Esophagus muscularis mucosa (tissue), 4 donors: ENCODE measurements at regions not wholly inside any gene's neighbourhood (a gene's known extent, or its start where the extent isn't known, plus 50 kb on each side); places are given as distances from the start of the nearest gene placed in this dataset.

Source experiments
- DNase-seq: peaks from one replicate; pipeline ENCODE4 v3.0.0-alpha.2; 2017; ENCODE audit errors: extremely low spot score
- H3K27ac ChIP-seq, 4 donors: fragments of 200-600 bp; sonication (generic); replicated peaks in 1 of 4; 1 replicate in 3 of 4; 2 replicates in 1 of 4; pipeline ENCODE4 v1.5.1; 2016 to 2019; ENCODE audit warnings: mild to moderate bottlenecking in 1 of 4
- H3K27me3 ChIP-seq, 4 donors: fragments of 200-600 bp; sonication (generic); one replicate each; pipeline versions ENCODE4 v1.5.1 to v1.6.0; 2016 to 2019
- H3K36me3 ChIP-seq, 4 donors: fragments of 200-600 bp; sonication (generic); one replicate each; pipeline ENCODE4 v1.5.1; 2016 to 2019
- H3K4me1 ChIP-seq, 4 donors: fragments of 200-600 bp; sonication (generic); one replicate each; pipeline ENCODE4 v1.5.1; 2016 to 2019
- H3K4me3 ChIP-seq, 4 donors: fragments of 200-600 bp; sonication (generic); 1 replicate in 2 of 4; 2 replicates in 2 of 4; pipeline ENCODE4 v1.5.1; 2016 to 2019; ENCODE audit warnings: mild to moderate bottlenecking in 4 of 4, moderate library complexity in 1 of 4
- H3K9me3 ChIP-seq, 4 donors: fragments of 200-600 bp; sonication (generic); 1 replicate in 3 of 4; 2 replicates in 1 of 4; pipeline ENCODE4 v1.5.1; 2016 to 2019
- EP300 ChIP-seq: sonication (generic); formaldehyde crosslinking; IDR thresholded peaks from one replicate; pipeline ENCODE4 v1.6.1; 2017; ENCODE audit warnings: antibody characterized with exemption
- POLR2A ChIP-seq: fragments of 450-650 bp; IDR thresholded peaks from one replicate; pipeline ENCODE4 v1.6.1; 2017; ENCODE audit warnings: antibody characterized with exemption, moderate library complexity, mild to moderate bottlenecking, low read depth
- POLR2AphosphoS5 ChIP-seq, 2 donors: sonication (generic); formaldehyde crosslinking; IDR thresholded peaks; one replicate each; pipeline ENCODE4 v1.6.1; 2017; ENCODE audit warnings: antibody characterized with exemption in 2 of 2
- WGBS: methylation state at CpG from one replicate; pipeline ENCODE4 v1.1.5; 2018; 5-methylcytosine and 5-hydroxymethylcytosine counted together
- intact Hi-C: fragments of 100-400 bp; cut with DNase I; formaldehyde crosslinking; loops from one replicate; pipeline ENCODE4 v1.15.1; 2023
- TF ChIP-seq, protein P1 (sequence below), 3 experiments: fragments of 200-600 bp in 2 of 3; fragments of 450-650 bp in 1 of 3; sonication (generic) in 2 of 3; IDR thresholded peaks; one replicate each; pipeline ENCODE4 v1.5.1; 2017 to 2019; ENCODE audit warnings: antibody characterized with exemption in 3 of 3, mild to moderate bottlenecking in 2 of 3, moderate library complexity in 1 of 3

- no peaks in the 10 kb centered on the region for H3K4me1 ChIP-seq
- no peaks in the 10 kb centered on the region for H3K36me3 ChIP-seq
- TF ChIP-seq POLR2A, result no peak
Measured at GRCh38 chr12:114302606-114303315, 103.2 kb downstream of the TBX5 start.

GRCh38 chr12:114302117-114302516 lies 103.8 kb downstream of the TBX5 start:
- no peaks in the 10 kb centered on the region for H3K36me3 ChIP-seq
- WGBS, result 15% methylated on average over 8 of the region's 8 CpGs
- peaks cover 0 to 11% (median 0%) of the 10 kb centered on the region in 4 donors for H3K27me3 ChIP-seq
- intact Hi-C loops, result no loop called here
- H3K4me3 ChIP-seq, result no peak overlapping the region
- DNase-seq, result no peak
- H3K27ac ChIP-seq, result no peak overlapping the region
- H3K9me3 ChIP-seq, result peaks cover 0 to 6% (median 0%) of the 10 kb centered on the region in 4 donors
- TF ChIP-seq POLR2A (no peak), EP300 (no peak), POLR2AphosphoS5 (IDR thresholded peaks at IDR 0.05) (no peak)
- TF ChIP-seq, protein P1, sequence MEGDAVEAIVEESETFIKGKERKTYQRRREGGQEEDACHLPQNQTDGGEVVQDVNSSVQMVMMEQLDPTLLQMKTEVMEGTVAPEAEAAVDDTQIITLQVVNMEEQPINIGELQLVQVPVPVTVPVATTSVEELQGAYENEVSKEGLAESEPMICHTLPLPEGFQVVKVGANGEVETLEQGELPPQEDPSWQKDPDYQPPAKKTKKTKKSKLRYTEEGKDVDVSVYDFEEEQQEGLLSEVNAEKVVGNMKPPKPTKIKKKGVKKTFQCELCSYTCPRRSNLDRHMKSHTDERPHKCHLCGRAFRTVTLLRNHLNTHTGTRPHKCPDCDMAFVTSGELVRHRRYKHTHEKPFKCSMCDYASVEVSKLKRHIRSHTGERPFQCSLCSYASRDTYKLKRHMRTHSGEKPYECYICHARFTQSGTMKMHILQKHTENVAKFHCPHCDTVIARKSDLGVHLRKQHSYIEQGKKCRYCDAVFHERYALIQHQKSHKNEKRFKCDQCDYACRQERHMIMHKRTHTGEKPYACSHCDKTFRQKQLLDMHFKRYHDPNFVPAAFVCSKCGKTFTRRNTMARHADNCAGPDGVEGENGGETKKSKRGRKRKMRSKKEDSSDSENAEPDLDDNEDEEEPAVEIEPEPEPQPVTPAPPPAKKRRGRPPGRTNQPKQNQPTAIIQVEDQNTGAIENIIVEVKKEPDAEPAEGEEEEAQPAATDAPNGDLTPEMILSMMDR (IDR thresholded peaks at IDR 0.05), result no peak
- no peaks in the 10 kb centered on the region for H3K4me1 ChIP-seq

More at GRCh38 chr12:114302606-114303315, 103.2 kb downstream of the TBX5 start:
- peaks cover 0 to 6% (median 0%) of the 10 kb centered on the region in 4 donors for H3K9me3 ChIP-seq
- no peak overlapping the region for H3K4me3 ChIP-seq
- no peak for DNase-seq
- peaks cover 0 to 11% (median 0%) of the 10 kb centered on the region in 4 donors for H3K27me3 ChIP-seq
- H3K27ac ChIP-seq, result no peak overlapping the region
- WGBS, result 63% methylated on average over 5 of the region's 6 CpGs
- intact Hi-C loops, result no loop called here

DNA sequence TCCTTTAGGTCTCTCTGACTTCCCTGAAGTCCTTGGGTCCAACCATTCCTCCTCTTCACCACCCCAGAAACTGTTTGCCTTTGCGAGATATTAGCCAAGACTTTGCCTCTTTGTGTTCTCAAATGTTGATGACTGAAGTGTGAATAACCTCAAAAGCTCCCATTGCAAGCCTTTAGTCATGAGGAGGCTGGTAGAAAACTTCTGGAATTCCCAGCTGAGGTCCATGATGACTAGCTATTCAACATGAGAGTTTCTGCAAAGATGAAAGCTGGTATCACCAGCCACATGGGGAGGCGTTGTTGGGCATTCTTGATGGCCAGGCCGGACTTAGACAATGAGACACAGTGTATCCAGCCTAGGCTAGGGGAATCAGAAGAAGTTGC lies 111.7 kb downstream of the TBX5 start:
- Histone ChIP-seq H3K4me3 (no peak overlapping the region), H3K27me3 (no peaks in the 10 kb centered on the region), H3K27ac (no peak overlapping the region), H3K9me3 (peaks cover 0 to 8% (median 0%) of the 10 kb centered on the region in 4 donors), H3K36me3 (no peaks in the 10 kb centered on the region), H3K4me1 (no peaks in the 10 kb centered on the region)
- WGBS, result 80% methylated on average over 3 of the region's 3 CpGs
- no peak for TF ChIP-seq POLR2AphosphoS5 (IDR thresholded peaks at IDR 0.05)
- no peak for TF ChIP-seq EP300
- no peak for TF ChIP-seq POLR2A
- TF ChIP-seq, protein P1 (IDR thresholded peaks at IDR 0.05), result no peak
- intact Hi-C loops, result no loop called here
- DNase-seq, result no peak

- Histone ChIP-seq H3K4me1 (no peaks in the 10 kb centered on the region), H3K27me3 (peaks cover 0 to 2% (median 0%) of the 10 kb centered on the region in 4 donors), H3K36me3 (no peaks in the 10 kb centered on the region), H3K27ac (no peak overlapping the region), H3K4me3 (no peak overlapping the region), H3K9me3 (peaks cover 0 to 8% (median 0%) of the 10 kb centered on the region in 4 donors)
- no peak for DNase-seq
- TF ChIP-seq, protein P1 (IDR thresholded peaks at IDR 0.05), result no peak
- TF ChIP-seq POLR2A (no peak), EP300 (no peak), POLR2AphosphoS5 (IDR thresholded peaks at IDR 0.05) (no peak)
- intact Hi-C loops, result no loop called here
- WGBS, result 85% methylated on average over 2 of the region's 2 CpGs
Measured at GRCh38 chr12:114293571-114294302, 112.2 kb downstream of the TBX5 start.

DNA sequence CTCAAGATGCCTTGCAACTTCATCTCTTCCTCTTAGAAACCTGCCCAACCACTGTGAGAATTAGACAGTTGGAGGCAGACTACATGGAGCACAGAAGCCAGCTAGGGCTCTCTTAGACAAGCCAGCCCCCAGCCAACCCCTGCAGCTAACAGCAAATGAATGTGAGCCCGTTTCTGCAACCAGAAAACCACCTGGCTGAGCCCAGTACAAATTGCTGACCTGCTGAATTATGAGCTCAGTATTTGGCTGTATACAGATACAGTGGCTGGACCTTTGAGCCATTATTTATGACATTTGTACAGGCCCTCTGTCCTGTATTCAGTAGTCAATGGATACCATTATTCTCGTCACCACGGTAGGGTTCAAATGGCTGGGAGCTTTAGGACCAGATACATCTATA lies 112.9 kb downstream of the TBX5 start:
- intact Hi-C loops, result no loop called here
- Histone ChIP-seq H3K9me3 (peaks cover 0 to 8% (median 0%) of the 10 kb centered on the region in 4 donors), H3K4me3 (no peak overlapping the region), H3K27me3 (peaks cover 0 to 6% (median 0%) of the 10 kb centered on the region in 4 donors), H3K4me1 (no peaks in the 10 kb centered on the region), H3K27ac (no peak overlapping the region), H3K36me3 (no peaks in the 10 kb centered on the region)
- 100% methylated on average over 2 of the region's 3 CpGs for WGBS
- no peak for DNase-seq
- TF ChIP-seq POLR2A (no peak), EP300 (no peak), POLR2AphosphoS5 (IDR thresholded peaks at IDR 0.05) (no peak)
- TF ChIP-seq, protein P1 (IDR thresholded peaks at IDR 0.05), result no peak
